ENCODE measurements at regions not wholly inside any gene's neighbourhood (a gene's known extent, or its start where the extent isn't known, plus 50 kb on each side); places are given as distances from the start of the nearest gene placed in this dataset.
"Not testable (repeated sequence)": the region's sequence is repeated elsewhere in the genome, so short reads cannot be mapped to it uniquely, and the experiment has no call there.

DNA sequence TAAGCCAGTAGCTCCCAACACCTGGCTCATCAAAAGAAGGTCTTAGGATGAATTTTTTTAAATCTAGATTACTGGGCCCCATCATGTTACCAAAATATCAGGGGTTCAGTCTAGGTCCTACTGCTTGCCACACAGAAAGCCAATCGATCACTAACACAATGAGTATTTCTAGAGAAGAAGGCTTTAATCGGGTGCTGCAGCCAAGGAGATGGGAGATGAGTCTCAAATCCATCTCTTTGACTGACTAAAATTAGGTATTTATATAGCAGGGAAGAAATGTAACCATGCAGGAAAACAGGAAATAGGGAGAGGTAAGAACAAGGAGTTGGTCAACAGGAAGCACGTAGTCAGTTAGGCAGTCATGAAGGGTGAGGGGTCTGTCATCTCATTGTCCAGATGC, 288.2 kb downstream of the CEP170 start:
- H3K4me1 Mint-ChIP-seq: no peaks in the 10 kb centered on the region
- no peak overlapping the region for H3K4me3 Mint-ChIP-seq
- CTCF ChIA-PET: no interaction called here
- H3K9me3 Mint-ChIP-seq: peaks cover 13% of the 10 kb centered on the region
- no peak for DNase-seq
- no peak overlapping the region for H3K27ac Mint-ChIP-seq
- H3K27me3 Mint-ChIP-seq: no peaks in the 10 kb centered on the region
- no peaks in the 10 kb centered on the region for H3K36me3 Mint-ChIP-seq

DNA sequence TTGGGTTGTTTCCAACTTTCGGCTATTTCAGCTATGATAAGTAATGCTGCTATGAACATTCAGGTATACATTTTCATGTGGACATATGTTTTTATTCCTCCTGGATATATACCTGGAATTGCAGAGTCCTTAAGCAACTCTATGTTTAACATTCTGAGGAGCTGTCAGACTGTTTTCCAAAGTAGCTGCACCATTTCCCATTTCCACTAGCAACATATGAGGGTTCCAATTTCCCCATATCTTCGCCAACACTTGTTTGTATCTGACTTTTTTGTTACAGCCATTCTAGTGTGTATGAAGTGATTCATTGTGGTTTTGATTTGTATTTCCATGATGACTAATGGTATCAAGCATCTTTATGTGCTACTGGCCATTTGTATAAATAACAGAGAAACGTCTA, 295.7 kb downstream of the CEP170 start:
- H3K27me3 Mint-ChIP-seq, CTCF ChIA-PET, H3K9me3 Mint-ChIP-seq, H3K4me3 Mint-ChIP-seq, H3K27ac Mint-ChIP-seq, H3K4me1 Mint-ChIP-seq, DNase-seq, H3K36me3 Mint-ChIP-seq: not testable (repeated sequence)

DNA sequence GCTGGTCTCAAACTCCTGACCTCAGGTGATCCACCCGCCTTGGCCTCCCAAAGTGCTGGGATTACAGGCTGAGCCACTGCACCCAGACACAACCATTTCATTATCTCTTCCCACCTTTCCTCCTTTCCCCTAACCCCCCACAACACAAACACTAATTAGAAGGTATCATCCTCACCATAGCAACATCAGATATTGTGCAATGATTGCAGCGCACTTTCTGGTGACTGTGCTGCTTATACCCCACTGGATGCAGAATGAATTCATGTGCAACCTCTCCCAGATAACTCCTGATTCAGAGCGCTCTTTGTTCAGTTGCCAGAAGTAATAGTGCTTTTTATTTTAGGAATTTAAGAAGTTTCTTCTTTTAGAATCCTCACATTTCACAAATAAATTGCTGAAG, 300.1 kb downstream of the CEP170 start:
- H3K9me3 Mint-ChIP-seq, H3K36me3 Mint-ChIP-seq, H3K4me1 Mint-ChIP-seq, CTCF ChIA-PET, DNase-seq, H3K27ac Mint-ChIP-seq, H3K4me3 Mint-ChIP-seq, H3K27me3 Mint-ChIP-seq: not testable (repeated sequence)

DNA sequence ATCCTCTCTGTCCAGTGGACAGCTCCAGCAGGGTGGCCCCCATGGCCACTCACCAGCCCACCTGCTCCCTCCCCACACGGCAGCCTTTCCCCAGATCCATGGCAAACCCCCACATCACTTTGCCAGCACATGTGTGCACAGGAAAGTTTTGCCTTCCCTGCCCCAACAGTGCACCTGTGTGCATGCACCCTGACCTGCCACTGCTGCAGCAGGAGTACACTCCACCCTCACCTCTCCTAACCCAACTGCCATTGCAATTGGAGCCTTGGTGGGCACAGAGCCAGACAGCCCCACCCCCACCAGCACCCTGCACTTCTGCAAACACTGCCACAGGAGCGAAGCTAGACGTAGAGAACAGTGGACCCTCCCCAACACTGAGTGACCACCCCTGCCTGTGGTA, 308.9 kb downstream of the CEP170 start:
- Mint-ChIP-seq H3K36me3 (no peaks in the 10 kb centered on the region), H3K27ac (no peak overlapping the region), H3K4me3 (no peak overlapping the region), H3K4me1 (no peaks in the 10 kb centered on the region), H3K27me3 (no peaks in the 10 kb centered on the region), H3K9me3 (peaks cover 14% of the 10 kb centered on the region)
- no peak for DNase-seq
- CTCF ChIA-PET: no interaction called here

DNA sequence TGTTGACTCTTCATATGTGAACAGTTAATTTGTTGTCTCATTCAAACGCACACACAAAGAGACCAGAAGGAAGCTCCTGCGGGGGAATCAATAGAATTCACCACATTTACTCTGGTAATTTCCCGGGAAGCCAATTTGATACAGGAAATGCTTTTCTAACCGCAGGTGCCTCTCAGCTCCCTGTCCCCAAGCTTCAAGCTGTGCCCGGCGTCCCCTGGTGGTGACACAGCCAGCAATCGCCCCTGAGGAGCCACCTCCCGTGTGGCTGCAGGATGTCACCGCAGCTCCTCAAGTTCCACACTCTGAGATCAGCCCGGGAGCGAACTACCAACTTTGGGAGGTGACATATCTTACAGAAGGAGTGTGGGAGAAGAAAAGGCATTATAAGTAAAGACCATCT, 318.4 kb downstream of the CEP170 start:
- CTCF ChIA-PET: interaction anchor here (0.5 kb wide), 1 partner anchor 1234 kb away, joined by 4 read pairs; no protein-coding TSS in a partner anchor
- not testable (repeated sequence) for H3K9me3 Mint-ChIP-seq, H3K27ac Mint-ChIP-seq, H3K36me3 Mint-ChIP-seq, H3K27me3 Mint-ChIP-seq, H3K4me1 Mint-ChIP-seq, DNase-seq, H3K4me3 Mint-ChIP-seq

DNA sequence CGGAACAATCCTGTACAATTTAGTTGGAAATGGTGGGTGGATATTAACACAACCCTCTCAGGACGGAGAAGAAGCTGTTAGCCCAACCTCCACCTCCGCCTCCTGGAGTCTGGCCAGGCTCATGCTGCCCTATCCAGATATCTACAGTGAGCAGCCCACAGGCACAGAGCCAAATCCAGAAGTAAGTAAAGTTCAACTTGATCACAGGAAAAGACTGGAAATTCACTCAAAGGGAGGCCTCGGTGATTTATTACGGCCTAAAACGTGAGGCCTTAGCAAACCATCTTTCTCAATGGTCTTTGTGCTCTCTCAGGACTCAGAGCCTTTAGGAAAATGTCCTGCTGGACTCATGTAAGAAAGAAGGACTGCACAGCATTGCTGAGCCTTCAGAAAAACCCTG, 330.4 kb downstream of the CEP170 start:
- H3K4me3 Mint-ChIP-seq, H3K27ac Mint-ChIP-seq, H3K4me1 Mint-ChIP-seq, DNase-seq, H3K9me3 Mint-ChIP-seq, CTCF ChIA-PET, H3K27me3 Mint-ChIP-seq, H3K36me3 Mint-ChIP-seq: not testable (repeated sequence)

DNA sequence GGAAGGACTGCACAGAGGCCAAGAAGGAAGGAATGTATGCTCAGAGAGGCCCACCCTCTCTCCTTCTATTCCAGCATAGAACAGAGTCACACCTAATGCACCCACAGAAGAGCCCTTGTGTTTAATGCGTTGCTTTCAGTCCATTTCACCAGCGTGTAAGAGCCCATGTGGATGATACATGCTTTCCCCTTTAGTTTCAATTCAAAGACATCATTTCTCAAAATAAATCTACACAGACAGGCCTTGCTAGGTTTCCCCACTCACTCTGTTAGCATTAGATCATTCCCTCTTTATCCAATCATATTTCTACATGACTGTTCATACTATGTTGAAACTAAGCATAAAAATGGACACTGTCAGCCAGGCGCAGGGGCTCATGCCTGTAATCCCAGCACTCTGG, 331.5 kb downstream of the CEP170 start:
- H3K27me3 Mint-ChIP-seq, H3K36me3 Mint-ChIP-seq, H3K9me3 Mint-ChIP-seq, H3K27ac Mint-ChIP-seq, H3K4me1 Mint-ChIP-seq, H3K4me3 Mint-ChIP-seq, CTCF ChIA-PET, DNase-seq: not testable (repeated sequence)

DNA sequence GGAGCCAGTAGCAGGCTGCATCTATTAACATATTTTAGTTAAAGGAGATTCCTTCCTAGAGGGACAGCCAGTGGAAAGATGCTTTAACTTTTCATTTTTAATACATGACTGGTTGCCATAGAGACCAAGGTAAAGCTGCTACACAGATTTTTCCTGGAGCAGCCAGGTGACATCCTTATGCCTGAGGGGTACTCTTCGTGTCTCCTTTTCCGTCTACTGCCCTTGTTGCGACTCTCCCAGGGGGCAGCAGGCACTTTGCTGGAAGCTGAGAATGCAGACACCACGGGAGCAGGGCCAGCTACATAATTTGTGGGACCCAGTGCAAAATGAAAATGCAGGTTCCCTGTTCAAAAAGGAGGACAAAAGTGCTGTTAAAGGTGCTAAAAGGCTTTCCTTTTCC, 340.4 kb downstream of the CEP170 start:
- H3K36me3 Mint-ChIP-seq, H3K4me1 Mint-ChIP-seq, CTCF ChIA-PET, H3K27ac Mint-ChIP-seq, H3K4me3 Mint-ChIP-seq, H3K9me3 Mint-ChIP-seq, DNase-seq, H3K27me3 Mint-ChIP-seq: not testable (repeated sequence)

DNA sequence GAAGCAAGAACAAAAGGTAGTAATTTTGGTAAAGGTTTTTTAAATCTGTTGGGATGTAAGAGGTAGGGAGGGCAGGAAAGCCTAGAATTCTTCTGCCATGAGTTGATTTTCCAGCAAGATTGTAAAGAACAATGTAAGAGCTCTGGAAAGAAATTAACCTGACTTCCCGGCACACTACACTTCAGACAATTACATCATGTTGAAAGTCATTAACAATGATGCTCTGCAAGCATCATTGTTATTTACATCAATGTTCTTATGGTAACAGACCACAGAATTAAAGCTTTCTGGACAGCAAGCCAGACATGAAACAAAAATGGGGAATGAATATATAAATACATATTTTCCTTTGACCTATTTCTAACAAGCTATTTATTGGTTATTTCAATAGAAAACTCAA, 342.2 kb downstream of the CEP170 start:
- H3K4me3 Mint-ChIP-seq, H3K4me1 Mint-ChIP-seq, H3K27ac Mint-ChIP-seq, H3K27me3 Mint-ChIP-seq, H3K9me3 Mint-ChIP-seq, DNase-seq, H3K36me3 Mint-ChIP-seq, CTCF ChIA-PET: not testable (repeated sequence)

DNA sequence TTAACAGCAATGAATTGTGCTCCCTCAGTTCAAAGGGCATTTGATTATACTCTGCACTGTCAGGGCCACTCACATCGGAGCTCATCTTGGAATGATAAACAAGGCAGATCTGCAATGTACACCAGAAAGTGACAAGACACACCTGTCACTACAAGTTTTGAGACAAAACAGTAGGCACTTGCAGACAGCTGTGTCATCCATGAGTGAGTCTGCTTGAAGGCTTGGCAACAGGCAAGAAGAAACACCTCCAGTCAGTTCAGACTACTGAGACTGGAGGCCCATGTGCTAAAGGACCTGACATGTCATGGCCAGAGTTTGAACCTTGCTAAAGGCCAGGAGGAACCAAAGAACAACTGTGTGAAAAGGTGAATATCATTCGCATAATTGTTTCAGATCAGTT, 354.5 kb downstream of the CEP170 start:
- H3K36me3 Mint-ChIP-seq, H3K4me1 Mint-ChIP-seq, H3K4me3 Mint-ChIP-seq, DNase-seq, CTCF ChIA-PET, H3K9me3 Mint-ChIP-seq, H3K27ac Mint-ChIP-seq, H3K27me3 Mint-ChIP-seq: not testable (repeated sequence)

DNA sequence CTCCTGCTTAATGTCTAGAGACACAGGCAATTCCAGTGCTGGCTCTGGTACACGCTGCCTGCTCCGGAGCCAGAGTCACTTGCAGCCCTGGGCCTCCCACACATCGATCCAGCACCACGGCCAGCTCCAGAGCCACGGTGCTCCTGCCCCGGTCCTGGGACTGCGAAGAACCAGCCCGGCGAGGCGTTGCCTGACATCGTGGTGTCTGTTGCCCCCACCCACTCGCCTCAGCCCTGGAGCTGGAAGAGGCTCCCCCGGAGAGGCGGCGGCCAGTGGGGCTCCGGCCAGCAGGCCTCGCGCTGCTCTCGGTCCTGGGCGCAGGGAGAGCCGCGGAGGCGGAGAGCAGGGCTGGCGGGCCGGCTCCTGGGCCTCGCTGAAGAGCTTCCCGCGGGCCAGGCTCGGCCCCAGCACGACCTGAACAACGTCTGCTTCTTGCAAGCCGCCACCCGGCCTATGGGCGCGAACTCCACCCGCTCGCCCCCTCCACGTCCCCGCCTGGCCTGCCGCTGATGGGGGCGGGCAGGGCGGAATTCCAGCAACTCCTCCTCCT, 364.8 kb downstream of the CEP170 start:
- no peaks in the 10 kb centered on the region for H3K27me3 Mint-ChIP-seq
- DNase-seq: no peak
- H3K36me3 Mint-ChIP-seq: no peaks in the 10 kb centered on the region

DNA sequence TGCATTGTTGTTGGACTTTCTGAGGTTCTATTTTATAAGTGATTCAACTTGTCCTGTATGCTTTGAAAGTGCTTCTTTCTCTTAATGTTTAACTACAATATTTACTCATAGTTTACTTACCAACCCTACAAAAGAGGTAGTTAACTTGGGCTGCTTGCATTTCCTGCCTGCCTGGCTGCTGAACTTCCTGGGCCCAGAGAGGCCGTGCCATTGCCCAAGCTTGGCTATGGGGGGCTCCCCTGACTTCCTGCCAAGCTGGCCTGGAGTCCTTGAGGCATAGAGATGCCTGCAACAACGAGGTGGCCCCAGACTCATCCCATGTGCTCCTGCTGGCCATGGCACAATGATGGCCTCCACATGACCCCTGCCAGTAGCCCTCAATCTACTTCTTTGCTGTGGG, 361.6 kb upstream of the PLD5 start:
- no peaks in the 10 kb centered on the region for H3K4me1 Mint-ChIP-seq
- H3K27ac Mint-ChIP-seq: no peak overlapping the region
- H3K36me3 Mint-ChIP-seq: no peaks in the 10 kb centered on the region
- CTCF ChIA-PET: no interaction called here
- H3K4me3 Mint-ChIP-seq: no peak overlapping the region
- no peaks in the 10 kb centered on the region for H3K27me3 Mint-ChIP-seq
- no peaks in the 10 kb centered on the region for H3K9me3 Mint-ChIP-seq
- no peak for DNase-seq

More for the DNA sequence above, 364.8 kb downstream of the CEP170 start:
- no peaks in the 10 kb centered on the region for H3K9me3 Mint-ChIP-seq
- CTCF ChIA-PET: no interaction called here
- H3K4me1 Mint-ChIP-seq: no peaks in the 10 kb centered on the region
- H3K4me3 Mint-ChIP-seq: no peak overlapping the region
- no peak overlapping the region for H3K27ac Mint-ChIP-seq

DNA sequence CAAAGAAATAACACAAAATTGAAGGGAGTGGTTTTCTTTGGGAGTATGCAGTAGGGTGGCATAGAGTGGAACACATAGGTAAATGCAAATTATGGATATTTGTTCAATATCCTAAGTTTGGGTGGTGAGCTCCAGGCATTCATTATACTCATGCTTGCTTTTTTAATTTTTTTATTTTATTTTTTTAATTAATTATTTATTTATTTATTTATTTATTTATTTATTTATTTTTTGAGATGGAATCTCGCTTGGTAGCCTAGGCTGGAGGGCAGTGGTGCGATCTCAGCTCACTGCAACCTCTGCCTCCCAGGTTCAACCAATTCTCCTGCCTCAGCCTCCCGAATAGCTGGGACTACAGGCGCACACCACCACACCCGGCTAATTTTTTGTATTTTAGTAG, 355.5 kb upstream of the PLD5 start:
- H3K36me3 Mint-ChIP-seq, H3K27ac Mint-ChIP-seq, CTCF ChIA-PET, DNase-seq, H3K9me3 Mint-ChIP-seq, H3K4me3 Mint-ChIP-seq, H3K27me3 Mint-ChIP-seq, H3K4me1 Mint-ChIP-seq: not testable (repeated sequence)

DNA sequence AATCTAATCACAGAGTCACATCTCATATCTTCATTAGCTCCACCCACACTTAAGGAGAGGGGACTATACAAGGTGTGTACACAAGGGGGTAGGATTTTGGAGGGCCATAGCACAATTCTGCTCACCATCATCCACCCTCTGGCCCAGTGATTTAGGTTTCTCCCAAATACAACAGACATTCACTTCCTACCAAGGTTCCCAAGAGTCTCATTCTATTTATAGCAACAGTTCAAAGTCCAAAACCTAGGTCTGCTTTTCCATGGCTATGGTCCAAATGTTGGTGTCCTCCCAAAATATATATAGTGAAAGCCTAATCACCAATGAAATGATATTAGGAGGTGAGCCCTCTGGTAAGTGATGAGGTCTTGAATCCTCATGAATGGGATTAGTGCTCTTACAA, 353.2 kb upstream of the PLD5 start:
- H3K4me1 Mint-ChIP-seq: no peaks in the 10 kb centered on the region
- no peak overlapping the region for H3K27ac Mint-ChIP-seq
- H3K4me3 Mint-ChIP-seq: no peak overlapping the region
- CTCF ChIA-PET: no interaction called here
- no peak for DNase-seq
- H3K9me3 Mint-ChIP-seq: no peaks in the 10 kb centered on the region
- H3K27me3 Mint-ChIP-seq: no peaks in the 10 kb centered on the region
- no peaks in the 10 kb centered on the region for H3K36me3 Mint-ChIP-seq

DNA sequence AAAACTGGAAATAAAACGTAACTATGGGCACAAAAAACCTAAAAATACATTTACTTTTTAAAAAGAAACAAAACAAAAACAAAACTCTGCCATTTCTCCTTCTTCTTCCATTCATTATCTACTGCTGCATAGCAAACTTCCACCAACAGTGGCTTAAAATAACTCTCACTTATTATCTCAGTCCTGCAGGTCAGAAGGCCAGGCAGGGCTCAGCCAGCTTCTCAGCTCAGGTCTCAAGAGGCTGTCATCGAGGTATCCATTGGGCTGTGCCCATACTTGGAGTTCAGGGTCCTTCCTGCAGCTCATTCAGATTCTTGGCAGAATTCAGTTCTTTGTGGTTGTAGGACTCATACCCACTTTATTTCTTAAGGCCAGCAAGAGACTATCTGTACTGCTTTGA, 352.7 kb upstream of the PLD5 start:
- no peak overlapping the region for H3K27ac Mint-ChIP-seq
- no peak overlapping the region for H3K4me3 Mint-ChIP-seq
- H3K36me3 Mint-ChIP-seq: no peaks in the 10 kb centered on the region
- no peaks in the 10 kb centered on the region for H3K4me1 Mint-ChIP-seq
- H3K27me3 Mint-ChIP-seq: no peaks in the 10 kb centered on the region
- CTCF ChIA-PET: no interaction called here
- H3K9me3 Mint-ChIP-seq: no peaks in the 10 kb centered on the region
- no peak for DNase-seq

DNA sequence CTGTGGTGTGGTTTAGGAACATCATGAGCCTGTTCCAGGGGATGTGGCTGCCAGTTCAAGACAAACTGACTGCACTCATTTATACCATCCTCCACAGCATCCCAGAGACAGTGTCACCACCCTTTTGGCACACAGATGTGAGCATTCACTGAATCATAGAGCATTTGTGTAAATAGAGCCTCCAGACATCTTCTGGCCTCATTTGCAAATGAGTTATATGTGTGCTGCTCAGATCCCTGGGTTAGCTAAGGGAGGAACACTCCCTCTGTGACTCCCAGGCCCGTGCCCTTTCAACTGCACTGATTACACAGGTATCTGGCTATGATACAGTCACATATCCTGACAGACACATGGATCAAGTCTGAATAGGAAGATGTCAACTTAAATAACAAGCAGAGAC, 351.5 kb upstream of the PLD5 start:
- H3K27me3 Mint-ChIP-seq: no peaks in the 10 kb centered on the region
- H3K4me3 Mint-ChIP-seq: no peak overlapping the region
- H3K4me1 Mint-ChIP-seq: no peaks in the 10 kb centered on the region
- H3K27ac Mint-ChIP-seq: no peak overlapping the region
- no peak for DNase-seq
- no peaks in the 10 kb centered on the region for H3K9me3 Mint-ChIP-seq
- H3K36me3 Mint-ChIP-seq: no peaks in the 10 kb centered on the region
- CTCF ChIA-PET: no interaction called here

Measured in activated naive CD4-positive, alpha-beta T cell treated with anti-CD3 and anti-CD28 coated beads, Interleukin-2, amount 10 ng/mL, durations not matched to agents 7 days and 5 days (primary cell).